Ovary (tissue), 3 donors: ENCODE measurements at regions not wholly inside any gene's neighbourhood (a gene's known extent, or its start where the extent isn't known, plus 50 kb on each side); places are given as distances from the start of the nearest gene placed in this dataset.

Experiments used
- POLR2A ChIP-seq: fragments of 450-650 bp; IDR thresholded peaks from one replicate; pipeline ENCODE4 v1.6.1; 2017; ENCODE audit warnings: antibody characterized with exemption, mild to moderate bottlenecking, moderate library complexity
- TF ChIP-seq, protein P1 (sequence below), 3 donors: fragments of 450-650 bp in 2 of 3; fragments of 200-600 bp in 1 of 3; IDR thresholded peaks; one replicate each; pipeline versions ENCODE4 v1.5.1 to v1.8.0; 2016 to 2022; ENCODE audit warnings: antibody characterized with exemption in 3 of 3, mild to moderate bottlenecking in 1 of 3
- donor health status: DM: no; HTN: no; CAD: no.

DNA sequence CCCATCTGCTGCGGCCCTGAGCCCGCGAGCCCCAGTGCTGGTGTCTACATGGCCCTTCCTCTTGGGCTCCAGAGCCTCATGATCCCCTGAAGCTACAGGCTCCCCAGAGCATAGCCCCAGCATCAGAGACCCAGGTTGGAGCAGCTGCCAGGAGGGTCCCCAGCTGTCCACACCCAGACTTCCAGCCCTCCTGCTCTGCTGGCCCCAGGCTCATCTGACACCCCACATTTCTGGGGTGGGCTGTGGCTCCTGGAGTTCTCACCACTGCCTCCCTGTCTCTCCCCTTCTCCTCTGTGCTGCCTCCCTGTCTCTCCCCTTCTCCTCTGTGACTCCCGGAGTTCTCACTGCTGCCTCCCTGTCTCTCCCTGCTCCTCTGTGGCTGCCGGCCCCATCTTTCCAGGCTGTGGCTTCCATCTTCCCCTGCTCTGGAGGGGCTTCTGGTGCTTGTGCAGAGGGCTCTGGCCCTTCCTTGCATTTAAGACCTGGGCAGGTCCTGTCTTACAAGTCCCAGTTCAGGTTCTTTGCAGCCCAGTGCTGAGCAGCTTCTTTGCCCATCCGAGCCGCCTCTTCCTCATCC is 108.1 kb downstream of the ERMARD start:
- TF ChIP-seq, protein P1, sequence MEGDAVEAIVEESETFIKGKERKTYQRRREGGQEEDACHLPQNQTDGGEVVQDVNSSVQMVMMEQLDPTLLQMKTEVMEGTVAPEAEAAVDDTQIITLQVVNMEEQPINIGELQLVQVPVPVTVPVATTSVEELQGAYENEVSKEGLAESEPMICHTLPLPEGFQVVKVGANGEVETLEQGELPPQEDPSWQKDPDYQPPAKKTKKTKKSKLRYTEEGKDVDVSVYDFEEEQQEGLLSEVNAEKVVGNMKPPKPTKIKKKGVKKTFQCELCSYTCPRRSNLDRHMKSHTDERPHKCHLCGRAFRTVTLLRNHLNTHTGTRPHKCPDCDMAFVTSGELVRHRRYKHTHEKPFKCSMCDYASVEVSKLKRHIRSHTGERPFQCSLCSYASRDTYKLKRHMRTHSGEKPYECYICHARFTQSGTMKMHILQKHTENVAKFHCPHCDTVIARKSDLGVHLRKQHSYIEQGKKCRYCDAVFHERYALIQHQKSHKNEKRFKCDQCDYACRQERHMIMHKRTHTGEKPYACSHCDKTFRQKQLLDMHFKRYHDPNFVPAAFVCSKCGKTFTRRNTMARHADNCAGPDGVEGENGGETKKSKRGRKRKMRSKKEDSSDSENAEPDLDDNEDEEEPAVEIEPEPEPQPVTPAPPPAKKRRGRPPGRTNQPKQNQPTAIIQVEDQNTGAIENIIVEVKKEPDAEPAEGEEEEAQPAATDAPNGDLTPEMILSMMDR (IDR thresholded peaks at IDR 0.05) = no peak
- TF ChIP-seq POLR2A = no peak
